ENCODE measurements at regions not wholly inside any gene's neighbourhood (a gene's known extent, or its start where the extent isn't known, plus 50 kb on each side); places are given as distances from the start of the nearest gene placed in this dataset.
"Not testable (repeated sequence)": the region's sequence is repeated elsewhere in the genome, so short reads cannot be mapped to it uniquely, and the experiment has no call there.

DNA sequence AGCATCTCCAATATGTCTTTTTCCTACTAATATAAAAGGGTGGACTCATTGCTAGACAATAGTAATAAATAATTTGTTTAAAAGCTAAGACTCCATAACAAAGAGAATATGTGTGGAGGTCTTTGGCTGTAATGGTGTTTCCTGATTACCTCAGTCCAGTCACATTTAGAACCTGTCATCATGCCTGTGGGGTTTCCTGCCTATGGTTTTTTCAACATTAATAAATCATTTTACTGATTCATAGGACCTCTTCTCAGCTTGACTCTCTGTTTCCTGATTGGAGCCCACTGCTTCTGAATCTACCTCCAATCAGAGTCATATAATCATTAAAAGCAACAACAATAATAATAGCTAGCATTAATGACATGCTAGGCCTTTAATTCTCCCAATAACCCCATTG lies 52.4 kb upstream of the GNAI1 start:
- DNase-seq (ENCODE audit: low spot score) (no peak), FAIRE-seq (no peak)

DNA sequence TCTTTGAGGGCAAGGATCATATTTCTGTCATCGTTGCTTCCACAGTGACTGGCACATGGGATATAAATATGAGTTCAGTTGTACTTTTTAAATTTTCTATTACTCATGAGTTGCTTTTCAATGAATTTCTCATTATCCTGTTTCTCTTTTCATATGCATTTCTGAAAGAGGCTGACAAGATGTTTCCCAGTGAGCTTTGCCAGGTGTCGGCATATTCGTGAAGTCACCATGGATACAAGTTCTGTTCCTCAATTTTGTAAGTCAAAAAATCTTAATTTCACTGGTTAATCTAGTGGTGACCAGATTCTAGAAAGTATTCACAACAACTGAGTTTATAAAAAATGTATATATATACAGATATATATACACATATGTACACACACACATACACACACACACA lies 55.7 kb upstream of the GNAI1 start:
- DNase-seq (ENCODE audit: low spot score) (no peak), FAIRE-seq (no peak)

GRCh38 chr7:80078159-80078731 lies 56.4 kb upstream of the GNAI1 start:
- FAIRE-seq (peak; percentile 50), DNase-seq (ENCODE audit: low spot score) (peak; percentile 52)

- DNase-seq (ENCODE audit: low spot score) (no peak), FAIRE-seq (no peak)
These were observed 64.2 kb upstream of the GNAI1 start for GRCh38 chr7:80070391-80070790.

- DNase-seq (ENCODE audit: low spot score) (no peak), FAIRE-seq (no peak)
These were observed 68.0 kb upstream of the GNAI1 start for GRCh38 chr7:80066639-80067038.

DNA sequence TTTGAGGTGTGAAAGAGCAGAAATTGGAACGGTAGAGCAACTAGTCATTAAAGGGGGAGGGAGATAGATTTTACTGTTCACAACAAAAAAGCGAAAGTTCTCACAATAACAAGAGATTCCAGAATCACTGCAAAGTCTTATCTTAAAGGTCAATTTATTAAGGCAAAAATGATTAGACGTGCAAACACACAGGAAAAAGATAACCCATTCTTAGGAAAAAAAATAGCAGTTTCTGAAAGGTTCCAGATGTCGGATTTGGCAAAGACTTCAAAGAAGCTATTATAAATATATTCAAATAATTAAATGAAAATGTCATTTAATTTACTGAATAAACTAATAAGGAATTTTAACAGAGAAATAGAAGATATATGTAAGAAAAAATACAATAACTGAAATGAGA lies 70.8 kb upstream of the GNAI1 start:
- no peak for DNase-seq (ENCODE audit: low spot score)
- FAIRE-seq, result no peak

- no peak for FAIRE-seq
- peak; percentile 29 for DNase-seq (ENCODE audit: low spot score)
These were observed 74.3 kb upstream of the GNAI1 start for GRCh38 chr7:80060218-80060806.

GRCh38 chr7:80057488-80057887 lies 77.1 kb upstream of the GNAI1 start:
- no peak for FAIRE-seq
- no peak for DNase-seq (ENCODE audit: low spot score)

DNA sequence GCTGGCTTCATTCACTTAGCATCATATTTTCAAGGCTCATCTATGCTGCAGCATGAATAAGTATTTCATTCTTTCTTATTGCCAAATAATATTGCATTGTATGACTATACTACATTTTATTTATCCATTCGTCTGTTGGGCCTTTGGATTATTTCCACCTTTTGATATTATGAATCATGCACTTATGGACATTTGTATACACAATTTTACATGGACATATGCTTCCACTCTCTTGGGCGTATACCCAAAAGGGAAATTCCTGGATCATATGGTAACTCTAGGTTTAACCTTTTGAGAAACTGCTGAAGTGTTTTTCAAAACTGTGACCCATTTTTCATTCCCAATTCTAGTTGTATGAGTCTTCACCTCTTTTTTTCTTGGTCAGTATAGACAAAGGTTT lies 80.3 kb upstream of the GNAI1 start:
- DNase-seq (ENCODE audit: low spot score) (no peak), FAIRE-seq (peak; percentile 5)

- DNase-seq (ENCODE audit: low spot score) (no peak), FAIRE-seq (peak; percentile 23)
These were observed 81.5 kb upstream of the GNAI1 start for GRCh38 chr7:80053124-80053523.

GRCh38 chr7:80047856-80048459 lies 86.7 kb upstream of the GNAI1 start:
- no peak for FAIRE-seq
- DNase-seq (ENCODE audit: low spot score), result peak; percentile 27

- FAIRE-seq, result no peak
- no peak for DNase-seq (ENCODE audit: low spot score)
These were observed 87.6 kb upstream of the GNAI1 start for GRCh38 chr7:80047032-80047431.

DNA sequence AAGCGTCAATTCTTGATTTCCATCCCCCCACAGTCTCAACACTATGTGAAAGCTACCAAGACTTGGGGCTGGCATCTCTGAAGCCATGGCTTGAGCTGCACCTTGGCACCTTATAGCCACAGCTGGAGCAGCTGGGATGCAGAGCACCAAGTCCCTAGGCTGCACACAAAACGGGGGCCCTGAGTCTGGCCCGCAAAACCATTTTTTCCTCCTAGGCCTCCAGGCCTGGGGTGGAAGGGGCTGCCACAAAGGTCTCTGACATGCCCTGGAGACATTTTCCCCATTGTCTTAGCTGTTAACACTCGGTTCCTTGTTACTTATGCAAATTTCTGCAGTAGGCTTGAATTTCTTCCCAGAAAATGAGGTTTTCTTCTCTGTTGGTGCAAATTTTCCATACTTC lies 89.8 kb upstream of the GNAI1 start:
- FAIRE-seq (no peak), DNase-seq (ENCODE audit: low spot score) (no peak)

DNA sequence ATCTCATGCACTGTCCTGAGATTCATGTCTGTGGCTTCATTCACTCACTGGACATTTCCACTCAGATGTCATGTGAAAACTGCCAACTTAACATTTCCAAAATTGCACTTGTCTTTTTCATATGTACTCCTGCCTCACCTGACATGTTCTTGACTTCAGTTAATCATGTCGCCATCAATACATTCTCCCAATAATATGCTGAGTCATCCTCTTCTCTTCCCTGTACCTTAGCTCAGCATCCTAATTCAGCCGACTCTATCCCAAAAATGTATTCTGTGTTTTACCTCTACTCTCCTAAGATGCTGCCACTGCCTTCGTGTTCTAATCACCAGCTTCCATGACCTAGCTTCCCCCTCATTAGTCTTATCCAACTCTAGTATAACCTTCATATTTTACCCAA lies 93.9 kb upstream of the GNAI1 start:
- FAIRE-seq, result peak; percentile 71
- DNase-seq (ENCODE audit: low spot score), result no peak

- no peak for FAIRE-seq
- no peak for DNase-seq (ENCODE audit: low spot score)
These were observed 94.3 kb upstream of the GNAI1 start for GRCh38 chr7:80040335-80040734.

GRCh38 chr7:80039251-80039884 lies 95.3 kb upstream of the GNAI1 start:
- DNase-seq (ENCODE audit: low spot score), result no peak
- FAIRE-seq, result no peak

GRCh38 chr7:80037689-80038088 lies 96.9 kb upstream of the GNAI1 start:
- DNase-seq (ENCODE audit: low spot score) (no peak), FAIRE-seq (no peak)

GRCh38 chr7:80036107-80036506 lies 98.5 kb upstream of the GNAI1 start:
- DNase-seq (ENCODE audit: low spot score), result no peak
- no peak for FAIRE-seq

- no peak for FAIRE-seq
- DNase-seq (ENCODE audit: low spot score), result no peak
These were observed 105.9 kb upstream of the GNAI1 start for GRCh38 chr7:80028717-80029116.

DNA sequence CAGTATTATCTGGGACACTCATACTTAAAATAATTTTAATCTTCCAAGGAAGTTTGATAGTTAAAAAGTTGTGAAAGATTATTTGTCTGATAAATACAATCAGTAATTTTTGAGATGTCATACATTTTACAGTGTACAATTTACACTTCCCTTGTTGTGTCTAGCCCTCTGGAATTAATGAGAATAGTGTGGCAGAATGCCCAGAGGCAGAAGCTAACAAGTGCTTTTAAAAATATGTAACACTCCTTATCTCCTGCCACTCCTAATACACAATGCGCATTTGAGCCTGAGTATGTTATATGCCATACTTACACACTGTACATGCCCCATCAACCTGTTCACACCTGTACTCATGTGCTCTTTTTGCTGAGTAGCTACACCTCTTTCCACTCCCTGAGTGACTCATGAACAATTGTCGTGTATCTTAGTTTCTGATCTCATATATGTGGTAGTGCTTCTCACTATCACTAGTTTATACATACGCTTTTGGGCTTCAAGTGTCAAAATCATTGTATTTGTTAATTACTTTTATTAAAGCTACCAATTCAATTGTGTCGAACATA lies 106.9 kb upstream of the GNAI1 start:
- FAIRE-seq, result peak; percentile 93

DNA sequence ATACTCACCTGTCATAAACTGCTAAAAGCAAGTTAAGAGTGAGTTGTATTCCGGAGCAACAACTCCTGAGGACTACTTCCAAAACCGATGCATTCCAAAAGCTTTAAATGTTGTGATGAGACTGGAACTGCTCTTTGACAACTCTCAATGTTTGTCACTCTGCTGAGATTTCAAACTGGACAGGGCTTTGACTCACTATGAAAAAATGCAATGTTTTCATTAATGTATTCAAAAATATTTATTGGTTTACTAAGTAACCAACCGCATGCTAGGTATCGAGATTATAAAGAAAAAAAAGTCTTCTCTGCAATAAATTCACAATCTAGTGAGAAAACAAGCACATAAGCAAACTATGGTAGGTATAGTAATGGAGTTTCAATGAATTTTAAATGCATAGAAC lies 107.9 kb upstream of the GNAI1 start:
- no peak for DNase-seq (ENCODE audit: low spot score)

More for the DNA sequence above, 106.9 kb upstream of the GNAI1 start:
- no peak for DNase-seq (ENCODE audit: low spot score)

DNA sequence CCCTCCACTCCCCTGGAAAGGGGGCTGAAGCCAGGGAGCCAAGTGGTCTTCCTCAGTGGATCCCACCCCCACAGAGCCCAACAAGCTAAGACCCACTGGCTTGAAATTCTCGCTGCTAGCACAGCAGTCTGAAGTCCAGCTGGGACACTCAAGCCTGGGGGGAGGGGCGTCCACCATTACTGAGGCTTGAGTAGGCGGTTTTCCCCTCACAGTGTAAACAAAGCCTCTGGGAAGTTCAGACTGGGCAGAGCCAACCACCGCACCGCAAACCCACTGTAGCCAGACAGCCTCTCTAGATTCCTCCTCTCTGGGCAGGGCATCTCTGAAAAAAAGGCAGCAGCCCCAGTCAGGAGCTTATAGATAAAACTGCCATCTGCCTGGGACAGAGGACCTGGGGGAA lies 114.4 kb upstream of the GNAI1 start:
- FAIRE-seq; DNase-seq (ENCODE audit: low spot score): not testable (repeated sequence)

More for the DNA sequence above, 107.9 kb upstream of the GNAI1 start:
- no peak for FAIRE-seq
